ENCODE measurements at regions not wholly inside any gene's neighbourhood (a gene's known extent, or its start where the extent isn't known, plus 50 kb on each side); places are given as distances from the start of the nearest gene placed in this dataset.

GRCh38 chr13:106117035-106117434 is 418.4 kb downstream of the EFNB2 start:
- DNase-seq (ENCODE audit: low read depth) = no peak
- H3K4me3 ChIP-seq (ENCODE audit: low read depth, low read length) = no peak overlapping the region

DNA sequence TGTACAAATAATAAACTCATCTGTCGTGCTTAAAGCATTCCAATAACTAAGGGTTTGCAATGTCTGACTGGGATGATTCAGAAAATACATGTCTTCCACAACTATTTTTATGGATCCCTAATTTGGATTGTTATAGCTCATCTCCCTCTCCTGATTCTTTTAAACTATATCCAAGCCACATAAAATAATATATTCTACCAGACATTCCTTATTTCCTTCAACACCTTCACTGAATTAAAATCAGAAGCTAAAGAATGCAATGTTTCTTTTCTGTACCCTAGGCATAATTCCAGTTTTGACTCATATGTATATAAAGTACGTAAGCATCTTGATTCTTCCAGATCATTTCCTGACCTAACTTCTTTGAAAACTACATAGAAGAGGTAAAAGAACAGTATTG is 420.4 kb downstream of the EFNB2 start:
- H3K4me3 ChIP-seq (ENCODE audit: low read depth, low read length) = no peak overlapping the region
- DNase-seq (ENCODE audit: low read depth) = no peak

DNA sequence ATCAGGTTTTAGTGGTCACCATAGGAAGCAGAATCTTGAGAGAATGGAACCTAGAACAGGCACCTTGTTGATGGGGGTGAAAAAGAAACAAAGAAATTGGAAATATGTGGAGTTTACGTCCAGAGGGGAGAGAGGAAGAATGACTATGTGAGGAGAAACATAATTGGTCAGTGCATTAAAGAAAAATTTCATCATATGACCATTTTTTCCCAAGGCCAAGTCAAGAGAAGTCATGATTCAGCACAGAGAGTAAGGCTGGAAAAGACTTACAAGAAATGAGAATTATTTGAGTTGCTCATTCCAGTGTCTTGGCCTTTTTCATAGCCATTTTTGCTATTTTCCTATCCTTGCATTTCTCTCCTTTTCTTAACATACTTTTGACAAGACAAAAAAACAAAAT is 421.7 kb downstream of the EFNB2 start:
- no peak overlapping the region for H3K4me3 ChIP-seq (ENCODE audit: low read depth, low read length)
- DNase-seq (ENCODE audit: low read depth) = no peak

GRCh38 chr13:106112191-106112590 is 423.3 kb downstream of the EFNB2 start:
- no peak overlapping the region for H3K4me3 ChIP-seq (ENCODE audit: low read depth, low read length)
- no peak for DNase-seq (ENCODE audit: low read depth)

DNA sequence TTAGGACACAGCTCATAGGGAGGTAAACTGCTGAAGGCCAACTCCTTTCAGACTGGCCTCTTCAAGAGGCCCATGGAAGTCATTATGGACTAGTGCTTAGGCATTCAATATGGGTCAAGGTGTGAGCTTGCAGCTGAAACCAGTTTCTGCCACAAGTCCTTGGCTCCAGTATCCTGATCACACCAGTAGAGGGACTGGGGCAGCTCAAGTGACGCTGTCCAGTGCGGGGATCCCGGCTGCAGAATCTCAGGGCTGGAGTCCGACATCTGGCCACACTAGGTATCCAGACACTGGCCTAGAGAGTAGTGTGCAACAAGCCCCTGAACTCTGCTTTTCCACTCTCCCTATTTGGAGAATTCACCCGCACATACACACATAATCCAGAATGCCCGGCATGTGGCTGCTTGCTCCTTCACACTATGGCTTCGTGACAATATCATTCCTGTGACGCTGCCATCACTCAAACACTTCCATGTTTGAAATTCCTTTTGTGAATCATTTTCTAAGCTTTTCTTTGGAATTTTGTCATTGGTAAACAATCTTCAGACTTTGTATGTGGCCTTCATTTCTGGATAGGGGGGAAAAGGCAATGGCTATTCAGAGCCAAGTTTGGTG is 425.1 kb downstream of the EFNB2 start:
- no peak overlapping the region for H3K4me3 ChIP-seq (ENCODE audit: low read depth, low read length)
- no peak for DNase-seq (ENCODE audit: low read depth)

- H3K4me3 ChIP-seq (ENCODE audit: low read depth, low read length) = no peak overlapping the region
- no peak for DNase-seq (ENCODE audit: low read depth)
These were observed 426.1 kb downstream of the EFNB2 start for GRCh38 chr13:106109391-106109791.

- no peak overlapping the region for H3K4me3 ChIP-seq (ENCODE audit: low read depth, low read length)
- DNase-seq (ENCODE audit: low read depth) = no peak
These were observed 427.1 kb downstream of the EFNB2 start for GRCh38 chr13:106108346-106108745.

- no peak overlapping the region for H3K4me3 ChIP-seq (ENCODE audit: low read depth, low read length)
- DNase-seq (ENCODE audit: low read depth) = no peak
These were observed 428.4 kb downstream of the EFNB2 start for GRCh38 chr13:106107061-106107460.

DNA sequence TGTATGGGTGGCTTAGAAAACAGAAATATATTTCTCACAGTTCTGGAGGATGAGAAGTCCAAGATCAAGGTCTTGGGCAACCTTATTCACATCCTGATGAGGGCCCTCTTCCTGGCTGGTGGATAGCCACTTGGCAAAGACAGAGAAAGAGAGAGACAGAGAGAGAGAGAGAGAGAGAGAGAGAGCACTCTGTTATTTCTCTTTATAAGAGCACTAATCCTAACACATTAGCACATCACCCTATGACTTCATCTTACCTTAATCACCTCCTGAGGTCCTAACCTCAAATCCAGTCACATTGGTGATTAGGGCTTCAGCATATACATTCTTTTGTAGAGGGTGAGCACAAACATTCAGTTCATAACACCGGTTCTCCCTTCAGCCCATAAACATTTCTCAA is 430.3 kb downstream of the EFNB2 start:
- H3K4me3 ChIP-seq (ENCODE audit: low read depth, low read length) = no peak overlapping the region
- no peak for DNase-seq (ENCODE audit: low read depth)

DNA sequence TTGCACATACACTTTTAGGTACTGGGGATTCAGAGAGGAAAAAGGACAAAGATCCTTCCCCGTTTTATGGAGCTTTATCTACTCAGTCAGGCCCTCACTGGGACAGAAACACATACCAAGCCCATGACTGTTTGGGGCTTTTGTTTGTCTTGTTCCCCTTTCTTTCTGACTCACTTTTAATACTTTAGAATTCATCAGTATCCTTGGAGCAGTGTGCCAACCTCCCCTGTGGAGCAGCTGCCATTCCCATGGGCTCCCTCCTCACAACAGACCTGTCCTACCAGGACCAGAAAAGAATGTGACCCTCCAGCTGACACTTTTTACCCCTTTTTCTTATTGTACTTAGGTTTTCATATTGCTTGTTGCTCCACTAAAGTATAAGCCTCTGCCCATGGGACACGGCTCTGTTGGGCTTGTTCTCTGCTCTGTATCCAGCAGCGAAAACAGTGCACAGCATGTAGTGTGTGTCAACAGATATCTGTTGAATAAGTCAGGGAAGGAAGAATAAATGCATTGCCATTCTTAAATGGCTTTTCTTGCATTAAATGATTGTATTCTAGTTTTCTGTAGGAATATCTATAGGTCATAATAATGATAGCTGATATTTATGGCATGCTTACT is 431.1 kb downstream of the EFNB2 start:
- H3K4me3 ChIP-seq (ENCODE audit: low read depth, low read length) = no peak overlapping the region
- peak; percentile 86 for DNase-seq (ENCODE audit: low read depth)

- no peak overlapping the region for H3K4me3 ChIP-seq (ENCODE audit: low read depth, low read length)
- DNase-seq (ENCODE audit: low read depth) = peak; percentile 74
These were observed 431.7 kb downstream of the EFNB2 start for GRCh38 chr13:106103779-106104178.

DNA sequence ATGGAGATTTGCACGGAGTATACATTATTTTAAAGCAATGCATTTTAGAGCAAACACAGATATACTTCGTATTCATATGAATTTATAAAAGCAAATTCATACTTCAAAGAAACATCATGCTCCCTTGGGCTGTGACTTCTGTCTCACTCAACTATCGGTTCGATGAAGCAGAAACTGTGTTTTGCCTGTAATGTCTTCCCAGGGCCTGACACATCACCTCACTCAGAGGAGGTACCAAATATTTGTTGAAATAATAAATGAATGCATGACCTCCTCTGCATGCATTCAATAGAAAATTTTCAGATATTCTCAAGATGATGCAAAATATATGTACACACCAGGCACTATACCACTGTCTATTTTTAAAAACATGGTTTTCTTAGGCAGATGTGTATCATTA is 432.7 kb downstream of the EFNB2 start:
- DNase-seq (ENCODE audit: low read depth) = no peak

DNA sequence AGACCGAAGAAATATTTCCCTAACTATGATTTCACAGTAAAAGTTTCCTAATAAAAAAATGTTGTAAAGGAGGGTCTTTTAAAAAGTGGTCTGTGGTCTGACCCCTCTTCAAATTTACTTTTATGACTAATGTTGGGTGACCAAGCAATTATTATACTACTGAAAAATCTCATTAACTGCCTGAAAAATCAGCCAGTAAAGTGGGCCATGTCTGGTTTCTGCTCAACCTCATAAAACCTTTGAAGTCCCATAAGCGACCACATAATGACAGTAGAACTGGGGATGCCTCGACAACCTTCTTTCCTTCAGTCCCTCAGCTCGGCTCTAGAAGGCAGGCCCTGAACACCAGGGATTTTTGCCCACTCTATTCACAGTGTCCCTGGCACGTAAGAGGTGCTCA is 434.3 kb downstream of the EFNB2 start:
- H3K4me3 ChIP-seq (ENCODE audit: low read depth, low read length) = no peak overlapping the region
- no peak for DNase-seq (ENCODE audit: low read depth)

More for the DNA sequence above, 432.7 kb downstream of the EFNB2 start:
- H3K4me3 ChIP-seq (ENCODE audit: low read depth, low read length) = no peak overlapping the region

GRCh38 chr13:106100171-106100919 is 435.1 kb downstream of the EFNB2 start:
- H3K4me3 ChIP-seq (ENCODE audit: low read depth, low read length) = no peak overlapping the region
- DNase-seq (ENCODE audit: low read depth) = no peak

DNA sequence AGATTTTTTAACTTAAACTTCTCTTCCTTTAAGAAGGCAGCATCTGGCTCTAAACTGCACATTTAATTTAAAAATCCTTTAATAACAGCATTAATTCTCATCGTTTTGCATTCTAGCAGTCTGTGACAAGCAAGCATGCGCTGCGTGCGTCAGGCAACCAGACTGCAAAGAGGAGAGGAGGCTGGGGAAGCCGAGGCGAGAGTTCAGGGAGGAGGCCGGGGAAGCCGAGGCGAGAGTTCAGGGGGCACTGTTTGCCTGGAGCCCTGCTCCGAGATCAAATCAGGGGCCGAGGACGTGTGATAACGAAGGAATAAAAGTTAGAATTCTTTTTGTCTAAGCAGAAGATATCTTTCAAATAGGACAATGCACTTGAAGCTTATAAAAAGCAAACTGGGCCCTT is 435.7 kb downstream of the EFNB2 start:
- DNase-seq (ENCODE audit: low read depth) = no peak
- no peak overlapping the region for H3K4me3 ChIP-seq (ENCODE audit: low read depth, low read length)

DNA sequence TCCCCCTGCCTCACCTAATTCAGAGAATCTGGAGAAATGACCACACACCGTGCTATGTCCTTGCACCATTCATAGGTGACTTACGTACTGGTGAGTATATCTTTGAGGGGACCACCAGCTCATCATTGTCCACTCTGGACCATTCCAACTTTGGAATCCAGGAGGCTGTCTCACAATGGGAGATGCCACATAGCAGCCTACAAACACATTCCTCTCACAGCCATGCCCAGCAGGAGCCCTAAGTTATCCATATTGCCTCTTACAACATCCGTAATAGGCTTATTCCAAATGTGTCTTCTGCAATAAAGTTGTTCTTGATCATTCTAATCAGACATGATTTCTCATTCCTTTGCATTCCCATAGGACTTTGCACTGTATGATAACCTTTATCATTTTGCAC is 436.7 kb downstream of the EFNB2 start:
- H3K4me3 ChIP-seq (ENCODE audit: low read depth, low read length) = no peak overlapping the region
- DNase-seq (ENCODE audit: low read depth) = no peak

DNA sequence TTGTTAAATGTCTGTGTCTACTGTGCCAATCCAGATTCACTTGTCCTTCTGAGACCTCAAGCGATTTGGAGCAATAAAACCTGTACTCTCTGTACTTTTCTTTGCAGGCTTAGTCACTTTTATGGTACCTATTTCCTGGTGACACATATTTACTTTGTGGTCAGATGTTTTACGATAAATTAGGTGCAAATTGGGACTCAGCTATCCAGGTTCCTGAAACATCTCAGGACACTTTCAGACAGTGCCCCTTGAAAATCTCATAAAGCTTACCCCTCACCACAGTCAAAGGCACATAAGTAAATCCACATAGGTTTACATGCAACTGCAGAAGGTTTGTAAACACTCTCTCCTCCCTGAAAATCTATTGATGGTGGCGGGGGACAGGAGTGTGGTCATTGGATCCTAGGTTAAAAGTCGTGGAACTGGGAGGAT is 438.8 kb downstream of the EFNB2 start:
- H3K4me3 ChIP-seq (ENCODE audit: low read depth, low read length) = no peak overlapping the region
- no peak for DNase-seq (ENCODE audit: low read depth)

DNA sequence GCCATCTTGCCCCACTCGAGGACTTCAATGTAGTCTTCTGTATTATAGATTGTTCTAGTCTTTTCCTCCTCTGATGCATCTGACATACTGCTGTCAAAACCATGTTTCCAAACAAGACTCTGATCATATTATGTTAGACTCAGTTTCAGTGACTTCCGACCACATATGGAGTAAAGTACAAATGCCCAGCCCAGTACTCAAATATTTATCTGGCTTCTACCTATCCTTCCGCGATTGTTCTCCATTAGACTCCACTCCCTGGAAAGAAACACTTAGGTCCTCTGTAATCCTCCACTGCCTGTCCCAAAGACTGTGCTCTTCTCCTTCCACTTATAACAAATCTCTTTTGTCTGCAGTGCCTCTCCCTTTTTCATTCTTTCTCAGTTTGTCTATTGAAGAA is 439.5 kb downstream of the EFNB2 start:
- no peak overlapping the region for H3K4me3 ChIP-seq (ENCODE audit: low read depth, low read length)
- DNase-seq (ENCODE audit: low read depth) = no peak

- DNase-seq (ENCODE audit: low read depth) = no peak
- H3K4me3 ChIP-seq (ENCODE audit: low read depth, low read length) = no peak overlapping the region
These were observed 440.1 kb downstream of the EFNB2 start for GRCh38 chr13:106095406-106095805.

DNA sequence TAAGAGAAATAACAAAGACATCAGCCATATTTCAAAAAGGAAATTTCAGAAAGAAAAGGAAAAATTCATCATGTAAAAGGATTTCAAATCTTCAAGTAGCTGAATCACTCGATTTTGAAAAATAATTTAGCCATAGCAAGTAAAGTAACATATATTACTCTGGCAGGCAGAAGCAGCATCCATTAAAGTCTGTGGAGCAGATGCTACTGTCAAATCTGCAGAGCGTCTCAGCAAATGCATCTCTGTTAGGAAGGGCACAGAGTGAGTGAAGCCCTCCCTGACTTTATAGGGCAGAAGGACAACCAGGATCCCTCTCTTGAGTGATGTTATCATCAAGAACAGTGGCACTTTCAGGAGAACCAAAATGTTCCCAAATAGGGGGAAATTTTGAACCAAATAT is 445.5 kb downstream of the EFNB2 start:
- no peak overlapping the region for H3K4me3 ChIP-seq (ENCODE audit: low read depth, low read length)
- no peak for DNase-seq (ENCODE audit: low read depth)

Measured in skeletal muscle cell (primary cell).